Suprapubic skin (tissue), 4 donors: ENCODE measurements at regions not wholly inside any gene's neighbourhood (a gene's known extent, or its start where the extent isn't known, plus 50 kb on each side); places are given as distances from the start of the nearest gene placed in this dataset.

Source experiments
- EP300 ChIP-seq: sonication (generic); formaldehyde crosslinking; IDR thresholded peaks from one replicate; pipeline ENCODE4 v1.6.1; 2017; ENCODE audit warnings: antibody characterized with exemption
- POLR2AphosphoS5 ChIP-seq, 3 donors: sonication (generic); formaldehyde crosslinking; IDR thresholded peaks; one replicate each; pipeline ENCODE4 v1.6.1; 2017; ENCODE audit warnings: antibody characterized with exemption in 3 of 3
- TF ChIP-seq, protein P1 (sequence below), 2 donors: fragments of 200-600 bp in 1 of 2; fragments of 450-650 bp in 1 of 2; sonication (generic) in 1 of 2; IDR thresholded peaks; one replicate each; pipeline ENCODE4 v1.5.1; 2016 to 2019; ENCODE audit warnings: antibody characterized with exemption in 2 of 2, mild to moderate bottlenecking in 1 of 2, moderate library complexity in 1 of 2

DNA sequence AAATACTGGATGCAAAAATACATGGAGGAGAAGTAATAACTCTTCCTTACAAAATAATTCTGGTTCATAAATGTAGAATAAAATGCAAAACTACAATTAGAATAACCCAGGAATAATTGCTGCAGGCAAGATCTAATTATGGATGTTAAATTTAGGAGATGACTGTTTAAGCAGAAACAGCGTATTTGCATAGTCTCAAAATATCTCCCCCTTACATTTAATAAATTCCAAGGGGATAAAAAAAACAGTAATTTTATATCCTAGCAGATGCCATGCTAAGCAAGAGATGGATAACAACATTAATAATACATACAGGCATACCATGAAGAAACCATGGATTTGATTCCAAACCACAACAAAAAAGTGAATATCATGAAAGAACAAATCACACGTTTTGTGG lies 1253.1 kb upstream of the MIR17HG start:
- TF ChIP-seq, protein P1, sequence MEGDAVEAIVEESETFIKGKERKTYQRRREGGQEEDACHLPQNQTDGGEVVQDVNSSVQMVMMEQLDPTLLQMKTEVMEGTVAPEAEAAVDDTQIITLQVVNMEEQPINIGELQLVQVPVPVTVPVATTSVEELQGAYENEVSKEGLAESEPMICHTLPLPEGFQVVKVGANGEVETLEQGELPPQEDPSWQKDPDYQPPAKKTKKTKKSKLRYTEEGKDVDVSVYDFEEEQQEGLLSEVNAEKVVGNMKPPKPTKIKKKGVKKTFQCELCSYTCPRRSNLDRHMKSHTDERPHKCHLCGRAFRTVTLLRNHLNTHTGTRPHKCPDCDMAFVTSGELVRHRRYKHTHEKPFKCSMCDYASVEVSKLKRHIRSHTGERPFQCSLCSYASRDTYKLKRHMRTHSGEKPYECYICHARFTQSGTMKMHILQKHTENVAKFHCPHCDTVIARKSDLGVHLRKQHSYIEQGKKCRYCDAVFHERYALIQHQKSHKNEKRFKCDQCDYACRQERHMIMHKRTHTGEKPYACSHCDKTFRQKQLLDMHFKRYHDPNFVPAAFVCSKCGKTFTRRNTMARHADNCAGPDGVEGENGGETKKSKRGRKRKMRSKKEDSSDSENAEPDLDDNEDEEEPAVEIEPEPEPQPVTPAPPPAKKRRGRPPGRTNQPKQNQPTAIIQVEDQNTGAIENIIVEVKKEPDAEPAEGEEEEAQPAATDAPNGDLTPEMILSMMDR (IDR thresholded peaks at IDR 0.05), result no peak
- TF ChIP-seq EP300 (no peak), POLR2AphosphoS5 (IDR thresholded peaks at IDR 0.05) (no peak)
